ENCODE measurements at regions not wholly inside any gene's neighbourhood (a gene's known extent, or its start where the extent isn't known, plus 50 kb on each side); places are given as distances from the start of the nearest gene placed in this dataset.

GRCh38 chr14:30395065-30395464, 163.9 kb upstream of the G2E3 start:
- no peak for TF ChIP-seq CTCF (IDR thresholded peaks at IDR 0.05)
- TF ChIP-seq POLR2A (IDR thresholded peaks at IDR 0.05): no peak
- TF ChIP-seq EP300 (IDR thresholded peaks at IDR 0.05): no peak

All from ovary (tissue), 3 donors.